ENCODE measurements at regions not wholly inside any gene's neighbourhood (a gene's known extent, or its start where the extent isn't known, plus 50 kb on each side); places are given as distances from the start of the nearest gene placed in this dataset.
"Not testable (repeated sequence)": the region's sequence is repeated elsewhere in the genome, so short reads cannot be mapped to it uniquely, and the experiment has no call there.

DNA sequence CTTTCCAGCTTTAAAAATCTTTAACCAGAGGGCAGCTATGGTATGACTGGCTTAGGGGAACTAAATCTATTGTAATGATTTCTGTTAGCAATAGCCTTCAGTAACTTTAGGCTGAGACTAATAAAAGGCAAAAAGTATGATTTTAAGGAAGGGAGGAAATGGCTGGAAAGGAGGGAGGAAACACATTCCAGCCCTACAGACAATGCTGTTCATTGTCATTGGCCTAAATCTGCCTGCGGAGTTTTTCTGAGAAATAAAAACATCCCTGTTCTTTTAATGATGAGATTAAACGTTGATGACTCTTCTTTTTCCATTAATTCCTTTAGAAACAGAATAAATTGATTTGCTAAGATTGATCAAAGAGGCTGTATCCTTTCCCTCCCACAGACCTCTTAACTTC, 99.6 kb upstream of the GRAMD1B start:
- H3K27ac Mint-ChIP-seq, result no peak overlapping the region
- no peak overlapping the region for H3K4me3 Mint-ChIP-seq
- peaks cover 4% of the 10 kb centered on the region for H3K27me3 Mint-ChIP-seq
- H3K4me1 Mint-ChIP-seq, result peaks cover 4% of the 10 kb centered on the region
- DNase-seq (ENCODE audit: low spot score in 2 of 2), result no peak
- no peaks in the 10 kb centered on the region for H3K9me3 Mint-ChIP-seq
- no peaks in the 10 kb centered on the region for H3K36me3 Mint-ChIP-seq
- ATAC-seq (ENCODE audit: low read depth), result no peak

- no peak overlapping the region for H3K27ac Mint-ChIP-seq
- DNase-seq (ENCODE audit: low spot score in 2 of 2) (no peak), ATAC-seq (ENCODE audit: low read depth) (no peak)
- H3K27me3 Mint-ChIP-seq, result peaks cover 4% of the 10 kb centered on the region
- H3K4me3 Mint-ChIP-seq, result no peak overlapping the region
- H3K4me1 Mint-ChIP-seq, result peaks cover 4% of the 10 kb centered on the region
- H3K9me3 Mint-ChIP-seq, result no peaks in the 10 kb centered on the region
- no peaks in the 10 kb centered on the region for H3K36me3 Mint-ChIP-seq
Measured at GRCh38 chr11:123330071-123330470, 100.0 kb upstream of the GRAMD1B start.

DNA sequence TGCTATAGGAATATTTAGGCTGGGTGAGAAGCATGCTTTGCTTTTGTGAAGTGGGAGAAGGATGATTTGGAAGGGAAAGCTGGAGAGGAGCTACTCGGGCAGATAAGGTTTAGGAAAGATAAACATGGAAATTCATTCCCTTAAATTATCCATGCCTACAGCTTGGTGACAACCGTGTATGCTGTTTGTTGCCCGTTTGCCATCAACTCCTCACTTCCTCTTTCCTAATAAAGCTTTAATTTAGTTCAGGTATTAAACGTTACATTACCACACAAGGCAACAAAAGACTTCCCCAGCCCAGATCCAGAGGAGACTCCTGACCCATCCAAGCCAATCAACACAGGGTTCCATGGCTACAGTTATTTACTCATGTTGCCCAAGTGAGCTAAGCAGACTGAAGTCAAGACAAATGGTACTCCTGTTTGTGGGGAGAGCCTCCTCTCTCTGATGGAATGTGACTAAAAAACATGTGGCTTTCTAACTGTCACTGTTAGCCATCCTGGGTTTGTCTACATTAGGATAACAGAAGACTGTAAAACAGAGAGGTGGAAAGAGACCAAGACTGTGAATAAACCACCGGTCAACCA, 101.7 kb upstream of the GRAMD1B start:
- DNase-seq (ENCODE audit: low spot score in 2 of 2) (no peak), ATAC-seq (ENCODE audit: low read depth) (no peak)
- Mint-ChIP-seq H3K27me3 (peaks cover 3% of the 10 kb centered on the region), H3K4me1 (peaks cover 4% of the 10 kb centered on the region), H3K27ac (no peak overlapping the region), H3K36me3 (no peaks in the 10 kb centered on the region), H3K9me3 (no peaks in the 10 kb centered on the region), H3K4me3 (no peak overlapping the region)

- Mint-ChIP-seq H3K36me3 (no peaks in the 10 kb centered on the region), H3K4me3 (no peak overlapping the region), H3K27me3 (peaks cover 5% of the 10 kb centered on the region), H3K27ac (no peak overlapping the region), H3K4me1 (peaks cover 4% of the 10 kb centered on the region), H3K9me3 (no peaks in the 10 kb centered on the region)
- ATAC-seq (ENCODE audit: low read depth) (no peak), DNase-seq (ENCODE audit: low spot score in 2 of 2) (no peak)
Measured at GRCh38 chr11:123325533-123325932, 104.5 kb upstream of the GRAMD1B start.

DNA sequence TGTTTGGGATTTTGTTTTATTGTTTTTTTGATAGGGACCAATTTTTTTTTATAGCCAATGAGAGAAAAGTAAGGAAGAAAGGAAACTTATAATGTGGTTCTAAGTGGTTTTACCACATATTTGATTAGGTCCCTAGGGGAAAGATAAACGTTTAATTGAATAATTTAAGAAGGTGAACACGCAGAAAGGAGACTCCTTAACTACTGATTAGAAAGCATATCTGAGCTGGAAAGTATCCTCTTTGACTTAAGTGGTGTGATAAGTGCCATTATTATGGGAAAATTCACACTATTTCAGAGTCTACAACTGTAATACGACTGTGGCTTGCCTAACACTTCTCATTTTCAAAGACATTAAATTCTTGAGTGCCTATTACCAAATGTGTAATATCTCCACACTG, 106.5 kb upstream of the GRAMD1B start:
- no peak for ATAC-seq (ENCODE audit: low read depth)
- peaks cover 4% of the 10 kb centered on the region for H3K4me1 Mint-ChIP-seq
- H3K4me3 Mint-ChIP-seq, result no peak overlapping the region
- H3K36me3 Mint-ChIP-seq, result no peaks in the 10 kb centered on the region
- H3K27ac Mint-ChIP-seq, result no peak overlapping the region
- no peaks in the 10 kb centered on the region for H3K9me3 Mint-ChIP-seq
- no peak for DNase-seq (ENCODE audit: low spot score in 2 of 2)
- peaks cover 5% of the 10 kb centered on the region for H3K27me3 Mint-ChIP-seq

GRCh38 chr11:123321636-123322035, 108.4 kb upstream of the GRAMD1B start:
- Mint-ChIP-seq H3K9me3 (peaks cover 3% of the 10 kb centered on the region), H3K36me3 (no peaks in the 10 kb centered on the region), H3K4me1 (no peaks in the 10 kb centered on the region), H3K4me3 (no peak overlapping the region), H3K27me3 (peaks cover 5% of the 10 kb centered on the region), H3K27ac (no peak overlapping the region)
- no peak for DNase-seq (ENCODE audit: low spot score in 2 of 2)
- no peak for ATAC-seq (ENCODE audit: low read depth)

DNA sequence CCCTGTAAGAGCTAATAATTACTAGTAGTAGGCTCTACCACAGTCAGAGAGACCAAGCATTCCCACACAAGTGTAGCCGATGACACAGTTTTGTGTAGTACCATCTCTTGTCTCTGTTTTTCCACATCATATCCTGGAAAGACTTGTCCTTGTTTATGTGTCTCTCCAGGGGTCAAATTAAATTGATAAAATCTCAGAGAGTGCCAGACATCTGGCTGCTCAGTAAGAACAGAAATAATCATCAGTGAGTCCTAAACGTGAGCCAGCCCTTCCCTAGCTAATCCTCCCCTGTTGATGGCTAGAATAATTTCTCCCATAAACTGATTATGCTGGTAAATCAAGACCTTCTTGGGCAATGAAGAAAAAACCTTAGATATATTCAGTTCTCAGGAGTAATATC, 111.4 kb upstream of the GRAMD1B start:
- Mint-ChIP-seq H3K27me3 (peaks cover 5% of the 10 kb centered on the region), H3K36me3 (no peaks in the 10 kb centered on the region)
- no peak for ATAC-seq (ENCODE audit: low read depth)

GRCh38 chr11:123318132-123318531, 111.9 kb upstream of the GRAMD1B start:
- H3K36me3 Mint-ChIP-seq; DNase-seq (ENCODE audit: low spot score in 2 of 2); ATAC-seq (ENCODE audit: low read depth); H3K4me1 Mint-ChIP-seq; H3K27ac Mint-ChIP-seq; H3K27me3 Mint-ChIP-seq; H3K9me3 Mint-ChIP-seq; H3K4me3 Mint-ChIP-seq: not testable (repeated sequence)

More for the DNA sequence above, 111.4 kb upstream of the GRAMD1B start:
- Mint-ChIP-seq H3K4me3 (no peak overlapping the region), H3K9me3 (peaks cover 3% of the 10 kb centered on the region), H3K27ac (no peak overlapping the region), H3K4me1 (no peaks in the 10 kb centered on the region)
- no peak for DNase-seq (ENCODE audit: low spot score in 2 of 2)

- no peak overlapping the region for H3K27ac Mint-ChIP-seq
- no peak for DNase-seq (ENCODE audit: low spot score in 2 of 2)
- no peaks in the 10 kb centered on the region for H3K36me3 Mint-ChIP-seq
- no peak for ATAC-seq (ENCODE audit: low read depth)
- peaks cover 6% of the 10 kb centered on the region for H3K27me3 Mint-ChIP-seq
- H3K4me1 Mint-ChIP-seq, result no peaks in the 10 kb centered on the region
- no peak overlapping the region for H3K4me3 Mint-ChIP-seq
- H3K9me3 Mint-ChIP-seq, result peaks cover 3% of the 10 kb centered on the region
Measured at GRCh38 chr11:123316003-123316402, 114.1 kb upstream of the GRAMD1B start.

DNA sequence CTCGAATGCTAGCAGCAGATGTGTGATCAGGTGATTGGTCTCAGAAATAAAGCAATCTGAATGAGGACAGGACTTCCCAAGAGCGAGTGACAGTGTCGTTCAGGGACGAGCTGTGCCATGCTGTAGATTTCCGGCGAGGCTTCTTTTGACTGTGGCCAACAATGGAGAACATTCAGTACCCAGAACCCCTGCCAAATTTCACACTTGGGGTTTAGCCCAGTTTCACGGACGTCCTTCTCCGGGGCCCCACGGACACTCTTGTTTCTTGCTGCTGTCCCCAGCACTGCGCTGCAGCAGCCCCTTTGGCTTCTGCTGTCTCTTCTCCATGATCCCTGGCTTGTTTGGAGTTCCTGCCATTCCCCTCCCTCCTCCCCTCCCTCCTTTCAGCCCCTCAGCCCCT, 115.1 kb upstream of the GRAMD1B start:
- H3K36me3 Mint-ChIP-seq, result no peaks in the 10 kb centered on the region
- H3K27ac Mint-ChIP-seq, result no peak overlapping the region
- H3K4me1 Mint-ChIP-seq, result no peaks in the 10 kb centered on the region
- peaks cover 3% of the 10 kb centered on the region for H3K27me3 Mint-ChIP-seq
- H3K4me3 Mint-ChIP-seq, result no peak overlapping the region
- no peak for ATAC-seq (ENCODE audit: low read depth)
- no peak for DNase-seq (ENCODE audit: low spot score in 2 of 2)
- peaks cover 3% of the 10 kb centered on the region for H3K9me3 Mint-ChIP-seq

- Mint-ChIP-seq H3K27ac (no peak overlapping the region), H3K4me1 (no peaks in the 10 kb centered on the region), H3K4me3 (no peak overlapping the region), H3K36me3 (no peaks in the 10 kb centered on the region), H3K9me3 (peaks cover 3% of the 10 kb centered on the region), H3K27me3 (peaks cover 3% of the 10 kb centered on the region)
- no peak for DNase-seq (ENCODE audit: low spot score in 2 of 2)
- ATAC-seq (ENCODE audit: low read depth), result no peak
Measured at GRCh38 chr11:123313262-123313661, 116.8 kb upstream of the GRAMD1B start.

GRCh38 chr11:123308077-123308476, 113.0 kb upstream of the CLMP start:
- Mint-ChIP-seq H3K36me3 (no peaks in the 10 kb centered on the region), H3K27me3 (peaks cover 5% of the 10 kb centered on the region), H3K9me3 (no peaks in the 10 kb centered on the region), H3K4me3 (no peak overlapping the region), H3K4me1 (peaks cover 11% of the 10 kb centered on the region), H3K27ac (no peak overlapping the region)
- ATAC-seq (ENCODE audit: low read depth) (no peak), DNase-seq (ENCODE audit: low spot score in 2 of 2) (no peak)

DNA sequence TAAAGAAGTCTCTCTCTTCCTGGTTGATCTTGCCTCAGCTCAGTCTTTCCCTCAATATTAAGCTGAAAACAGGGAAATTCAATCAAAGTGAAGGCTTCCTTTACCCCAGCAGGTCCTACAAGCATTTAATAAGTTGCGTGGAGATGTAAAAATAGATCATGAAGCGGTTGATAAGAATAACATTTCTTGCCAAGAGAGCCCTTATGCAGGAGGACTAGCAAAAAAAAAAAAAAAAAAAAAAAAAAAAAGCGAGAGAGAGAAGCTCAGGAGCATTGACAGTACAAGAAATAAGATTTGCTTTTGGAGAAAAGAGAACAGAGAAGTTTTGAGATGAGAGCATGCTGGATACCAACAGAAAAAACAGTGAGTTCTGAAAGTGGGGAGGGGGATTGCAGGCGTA, 112.2 kb upstream of the CLMP start:
- Mint-ChIP-seq H3K9me3 (no peaks in the 10 kb centered on the region), H3K4me3 (no peak overlapping the region), H3K4me1 (peaks cover 16% of the 10 kb centered on the region), H3K27me3 (peaks cover 2% of the 10 kb centered on the region), H3K36me3 (no peaks in the 10 kb centered on the region), H3K27ac (no peak overlapping the region)
- ATAC-seq (ENCODE audit: low read depth) (no peak), DNase-seq (ENCODE audit: low spot score in 2 of 2) (no peak)

- Mint-ChIP-seq H3K4me1 (peaks cover 20% of the 10 kb centered on the region), H3K27me3 (peaks cover 1% of the 10 kb centered on the region), H3K9me3 (no peaks in the 10 kb centered on the region), H3K36me3 (no peaks in the 10 kb centered on the region), H3K27ac (no peak overlapping the region), H3K4me3 (no peak overlapping the region)
- no peak for ATAC-seq (ENCODE audit: low read depth)
- no peak for DNase-seq (ENCODE audit: low spot score in 2 of 2)
Measured at GRCh38 chr11:123306531-123306930, 111.5 kb upstream of the CLMP start.

DNA sequence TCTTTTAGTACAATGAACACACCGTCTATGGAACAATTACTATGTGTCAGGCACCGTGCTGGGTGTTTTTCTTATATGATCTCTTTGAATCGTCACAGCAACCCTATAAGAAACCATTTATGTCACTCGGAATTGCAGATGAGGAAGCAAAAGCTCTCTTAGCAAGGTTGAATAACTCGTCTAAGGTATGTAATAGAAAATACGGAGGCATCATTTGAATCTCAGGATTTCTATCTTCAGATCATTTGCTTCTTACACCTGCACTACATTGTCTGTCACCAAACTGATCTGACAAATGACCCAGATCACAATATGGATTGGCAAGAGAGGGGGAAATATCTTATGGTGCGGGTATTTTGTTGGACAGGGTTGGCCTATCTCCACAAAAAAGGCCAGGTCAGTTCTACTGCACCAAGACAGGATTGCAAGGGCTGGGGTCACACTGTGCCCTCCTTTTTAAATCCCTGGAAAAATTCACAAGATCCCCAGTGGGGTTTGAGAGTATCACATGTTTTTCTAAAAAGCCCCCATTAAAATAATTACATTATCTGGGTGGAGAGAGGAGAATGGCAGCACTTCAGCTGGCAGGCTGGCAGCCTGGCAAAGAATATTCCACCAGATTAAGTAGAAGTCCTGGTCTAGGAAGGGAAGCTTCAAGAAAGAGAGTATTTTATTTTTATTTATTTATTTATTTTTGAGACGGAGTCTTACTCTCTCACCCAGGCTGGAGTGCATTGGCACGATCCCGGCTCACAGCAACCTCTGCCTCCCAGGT, 110.7 kb upstream of the CLMP start:
- ATAC-seq (ENCODE audit: low read depth) (no peak), DNase-seq (ENCODE audit: low spot score in 2 of 2) (no peak)
- H3K4me3 Mint-ChIP-seq, result no peak overlapping the region
- no peak overlapping the region for H3K27ac Mint-ChIP-seq
- no peaks in the 10 kb centered on the region for H3K36me3 Mint-ChIP-seq
- peaks cover 1% of the 10 kb centered on the region for H3K27me3 Mint-ChIP-seq
- no peaks in the 10 kb centered on the region for H3K9me3 Mint-ChIP-seq
- H3K4me1 Mint-ChIP-seq, result peaks cover 20% of the 10 kb centered on the region

Measured in memory B cell (primary cell).